ENCODE measurements at regions not wholly inside any gene's neighbourhood (a gene's known extent, or its start where the extent isn't known, plus 50 kb on each side); places are given as distances from the start of the nearest gene placed in this dataset. TPM values are rescaled to one million over a fixed set of nuclear protein-coding genes. Genes with fewer than 3 reads are reported as not detected.

- DNase-seq (ENCODE audit: low read depth in 4 of 6, low spot score in 6 of 6): no peak
- no CpG with 5 or more reads among the region's 1 CpG for WGBS (ENCODE audit: insufficient coverage)
- H3K27ac ChIP-seq (ENCODE audit: low read depth, low read length): no peak overlapping the region
- H3K27me3 ChIP-seq (ENCODE audit: control insufficient read depth, insufficient read depth, low read length): no peaks in the 10 kb centered on the region
- no peak overlapping the region for H3K4me3 ChIP-seq (ENCODE audit: low read depth, low read length)
- no peaks in the 10 kb centered on the region for H3K4me1 ChIP-seq (ENCODE audit: control insufficient read depth, insufficient read depth, low read length)
- no peaks in the 10 kb centered on the region for H3K9me3 ChIP-seq (ENCODE audit: control insufficient read depth, insufficient read depth, low read length)
- H3K36me3 ChIP-seq (ENCODE audit: control insufficient read depth, insufficient read depth, low read length): no peaks in the 10 kb centered on the region
Observed at GRCh38 chr1:117812869-117813511, 116.4 kb downstream of the GDAP2 start.

Small RNAs in the stretch of these regions (small RNA-seq; reads per million reads assigned to genes)
- gene AL390877.1 (ENCODE audit: low replicate concordance) (not detected), gene RF00561 (ENCODE audit: low replicate concordance) (not detected)
